Esophagus muscularis mucosa (tissue), 4 donors: ENCODE measurements at regions not wholly inside any gene's neighbourhood (a gene's known extent, or its start where the extent isn't known, plus 50 kb on each side); places are given as distances from the start of the nearest gene placed in this dataset.

ENCODE experiments used
- DNase-seq: peaks from one replicate; pipeline ENCODE4 v3.0.0-alpha.2; 2017; ENCODE audit errors: extremely low spot score
- H3K27ac ChIP-seq, 4 donors: fragments of 200-600 bp; sonication (generic); replicated peaks in 1 of 4; 1 replicate in 3 of 4; 2 replicates in 1 of 4; pipeline ENCODE4 v1.5.1; 2016 to 2019; ENCODE audit warnings: mild to moderate bottlenecking in 1 of 4
- H3K27me3 ChIP-seq, 4 donors: fragments of 200-600 bp; sonication (generic); one replicate each; pipeline versions ENCODE4 v1.5.1 to v1.6.0; 2016 to 2019
- H3K36me3 ChIP-seq, 4 donors: fragments of 200-600 bp; sonication (generic); one replicate each; pipeline ENCODE4 v1.5.1; 2016 to 2019
- H3K4me1 ChIP-seq, 4 donors: fragments of 200-600 bp; sonication (generic); one replicate each; pipeline ENCODE4 v1.5.1; 2016 to 2019
- H3K4me3 ChIP-seq, 4 donors: fragments of 200-600 bp; sonication (generic); 1 replicate in 2 of 4; 2 replicates in 2 of 4; pipeline ENCODE4 v1.5.1; 2016 to 2019; ENCODE audit warnings: mild to moderate bottlenecking in 4 of 4, moderate library complexity in 1 of 4
- H3K9me3 ChIP-seq, 4 donors: fragments of 200-600 bp; sonication (generic); 1 replicate in 3 of 4; 2 replicates in 1 of 4; pipeline ENCODE4 v1.5.1; 2016 to 2019
- CTCF ChIP-seq, 3 experiments: fragments of 200-600 bp in 2 of 3; fragments of 450-650 bp in 1 of 3; sonication (generic) in 2 of 3; IDR thresholded peaks; one replicate each; pipeline ENCODE4 v1.5.1; 2017 to 2019; ENCODE audit warnings: antibody characterized with exemption in 3 of 3, mild to moderate bottlenecking in 2 of 3, moderate library complexity in 1 of 3
- EP300 ChIP-seq: sonication (generic); formaldehyde crosslinking; IDR thresholded peaks from one replicate; pipeline ENCODE4 v1.6.1; 2017; ENCODE audit warnings: antibody characterized with exemption
- POLR2A ChIP-seq: fragments of 450-650 bp; IDR thresholded peaks from one replicate; pipeline ENCODE4 v1.6.1; 2017; ENCODE audit warnings: antibody characterized with exemption, moderate library complexity, mild to moderate bottlenecking, low read depth
- POLR2AphosphoS5 ChIP-seq, 2 donors: sonication (generic); formaldehyde crosslinking; IDR thresholded peaks; one replicate each; pipeline ENCODE4 v1.6.1; 2017; ENCODE audit warnings: antibody characterized with exemption in 2 of 2
- whole genome bisulfite sequencing: methylation state at CpG from one replicate; pipeline ENCODE4 v1.1.5; 2018; 5-methylcytosine and 5-hydroxymethylcytosine counted together
- intact Hi-C: fragments of 100-400 bp; cut with DNase I; formaldehyde crosslinking; loops from one replicate; pipeline ENCODE4 v1.15.1; 2023

GRCh38 chr7:46218461-46219200 is 297.6 kb upstream of the IGFBP3 start:
- Histone ChIP-seq H3K36me3 (no peaks in the 10 kb centered on the region), H3K27ac (no peak overlapping the region), H3K9me3 (no peaks in the 10 kb centered on the region), H3K27me3 (no peaks in the 10 kb centered on the region), H3K4me3 (no peak overlapping the region), H3K4me1 (peaks cover 0 to 12% (median 0%) of the 10 kb centered on the region in 4 donors)
- WGBS, result 76% methylated on average over 9 of the region's 9 CpGs
- DNase-seq, result no peak
- TF ChIP-seq POLR2AphosphoS5 (IDR thresholded peaks at IDR 0.05) (no peak), CTCF (IDR thresholded peaks at IDR 0.05) (no peak), POLR2A (no peak)
- intact Hi-C loops, result no loop called here

- intact Hi-C loops, result no loop called here
- Histone ChIP-seq H3K36me3 (no peaks in the 10 kb centered on the region), H3K9me3 (no peaks in the 10 kb centered on the region), H3K27me3 (no peaks in the 10 kb centered on the region), H3K4me3 (no peak overlapping the region), H3K27ac (no peak overlapping the region), H3K4me1 (peaks cover 0 to 12% (median 0%) of the 10 kb centered on the region in 4 donors)
- TF ChIP-seq POLR2AphosphoS5 (IDR thresholded peaks at IDR 0.05), result no peak
- TF ChIP-seq EP300, result no peak
- TF ChIP-seq CTCF (IDR thresholded peaks at IDR 0.05), result no peak
- TF ChIP-seq POLR2A, result no peak
- DNase-seq, result peak; percentile 79
- 90% methylated on average over 15 of the region's 15 CpGs for WGBS
Observed at GRCh38 chr7:46215987-46216567, 295.0 kb upstream of the IGFBP3 start.

GRCh38 chr7:46214526-46214925 is 293.5 kb upstream of the IGFBP3 start:
- 100% methylated on average over 1 of the region's 1 CpG for WGBS
- Histone ChIP-seq H3K9me3 (no peaks in the 10 kb centered on the region), H3K27me3 (no peaks in the 10 kb centered on the region), H3K4me3 (no peak overlapping the region), H3K36me3 (no peaks in the 10 kb centered on the region), H3K27ac (no peak overlapping the region), H3K4me1 (peaks cover 0 to 12% (median 0%) of the 10 kb centered on the region in 4 donors)
- no peak for TF ChIP-seq EP300
- intact Hi-C loops, result no loop called here
- no peak for DNase-seq

- TF ChIP-seq EP300, result no peak
- no peak for TF ChIP-seq CTCF (IDR thresholded peaks at IDR 0.05)
- no peak for TF ChIP-seq POLR2AphosphoS5 (IDR thresholded peaks at IDR 0.05)
- TF ChIP-seq POLR2A, result no peak
- intact Hi-C loops, result no loop called here
- Histone ChIP-seq H3K9me3 (no peaks in the 10 kb centered on the region), H3K4me1 (peaks cover 0 to 12% (median 0%) of the 10 kb centered on the region in 4 donors), H3K27me3 (no peaks in the 10 kb centered on the region), H3K27ac (no peak overlapping the region), H3K4me3 (no peak overlapping the region), H3K36me3 (no peaks in the 10 kb centered on the region)
- DNase-seq, result peak; percentile 78
- WGBS, result 83% methylated on average over 2 of the region's 2 CpGs
Observed at GRCh38 chr7:46213154-46213537, 292.1 kb upstream of the IGFBP3 start.

GRCh38 chr7:46212425-46213153 is 291.5 kb upstream of the IGFBP3 start:
- peak; percentile 83 for DNase-seq

More at GRCh38 chr7:46212425-46213153, 291.5 kb upstream of the IGFBP3 start:
- Histone ChIP-seq H3K4me3 (no peak overlapping the region), H3K27me3 (no peaks in the 10 kb centered on the region), H3K9me3 (no peaks in the 10 kb centered on the region), H3K4me1 (peaks cover 0 to 12% (median 0%) of the 10 kb centered on the region in 4 donors), H3K27ac (no peak overlapping the region), H3K36me3 (no peaks in the 10 kb centered on the region)
- intact Hi-C loops, result no loop called here
- TF ChIP-seq CTCF (IDR thresholded peaks at IDR 0.05) (no peak), POLR2AphosphoS5 (IDR thresholded peaks at IDR 0.05) (no peak), EP300 (no peak), POLR2A (no peak)
- 78% methylated on average over 7 of the region's 8 CpGs for WGBS
